Kidney (tissue), 13 donors: ENCODE measurements at regions not wholly inside any gene's neighbourhood (a gene's known extent, or its start where the extent isn't known, plus 50 kb on each side); places are given as distances from the start of the nearest gene placed in this dataset.

ENCODE experiments used
- DNase-seq, 5 donors: peaks; one replicate each; pipeline ENCODE4 v3.0.0-alpha.2; 2013 to 2020
- FAIRE-seq: peaks from 2 replicates; lab custom pipeline; 2012; peaks lifted over from hg19 to GRCh38; lab: Jason Lieb, UNC
- H3K27ac ChIP-seq, 2 donors: one replicate each; pipeline ENCODE4 v1.7.0; 2013; ENCODE audit warnings: low read depth in 2 of 2, low read length in 2 of 2, inconsistent platforms in 1 of 2
- H3K27me3 ChIP-seq: one replicate; pipeline ENCODE4 v1.7.1; 2013; ENCODE audit warnings: low read length, inconsistent platforms; ENCODE audit not compliant: control insufficient read depth, insufficient read depth
- H3K36me3 ChIP-seq, 3 donors: one replicate each; pipeline versions ENCODE4 v1.7.0 to v1.7.1; 2013; ENCODE audit warnings: low read length in 3 of 3, control low read depth in 1 of 3, inconsistent platforms in 1 of 3; ENCODE audit not compliant: insufficient read depth in 3 of 3, control insufficient read depth in 2 of 3
- H3K4me1 ChIP-seq, 3 donors: one replicate each; pipeline versions ENCODE4 v1.7.0 to v1.7.1; 2013; ENCODE audit warnings: low read length in 3 of 3, inconsistent platforms in 1 of 3, low read depth in 1 of 3; ENCODE audit not compliant: control insufficient read depth in 2 of 3, insufficient read depth in 2 of 3
- H3K4me3 ChIP-seq, 3 donors: one replicate each; pipeline versions ENCODE4 v1.7.0 to v1.8.1; 2013; ENCODE audit warnings: low read length in 3 of 3, control low read depth in 1 of 3, inconsistent platforms in 1 of 3
- H3K9ac ChIP-seq, 3 donors: one replicate each; pipeline versions ENCODE4 v1.7.0 to v1.7.1; 2013; ENCODE audit warnings: low read length in 3 of 3, control low read depth in 1 of 3, inconsistent platforms in 1 of 3
- H3K9me3 ChIP-seq, 3 donors: one replicate each; pipeline versions ENCODE4 v1.7.0 to v1.7.1; 2013; ENCODE audit warnings: low read length in 3 of 3, control low read depth in 1 of 3, inconsistent platforms in 1 of 3; ENCODE audit not compliant: control insufficient read depth in 2 of 3, insufficient read depth in 1 of 3
- intact Hi-C: fragments of 100-400 bp; cut with DNase I; formaldehyde crosslinking; loops from one replicate; pipeline ENCODE4 v1.11.1; 2022
- TF ChIP-seq, protein P1 (sequence below): IDR thresholded peaks from 3 replicates; pipeline ENCODE4 v1.5.1; 2012; ENCODE audit warnings: mild to moderate bottlenecking, moderate library complexity, borderline replicate concordance; ENCODE audit not compliant: insufficient read depth; ENCODE audit errors: extremely low read depth
- donor health status: control.
- donor health status: control.
- donor health status: control.
- donor health status: control.
- donor health status: control.
- donor health status: DM: yes; HTN: yes; CAD: no.
- donor health status: Normal renal cell carcinoma (clear cell type).

DNA sequence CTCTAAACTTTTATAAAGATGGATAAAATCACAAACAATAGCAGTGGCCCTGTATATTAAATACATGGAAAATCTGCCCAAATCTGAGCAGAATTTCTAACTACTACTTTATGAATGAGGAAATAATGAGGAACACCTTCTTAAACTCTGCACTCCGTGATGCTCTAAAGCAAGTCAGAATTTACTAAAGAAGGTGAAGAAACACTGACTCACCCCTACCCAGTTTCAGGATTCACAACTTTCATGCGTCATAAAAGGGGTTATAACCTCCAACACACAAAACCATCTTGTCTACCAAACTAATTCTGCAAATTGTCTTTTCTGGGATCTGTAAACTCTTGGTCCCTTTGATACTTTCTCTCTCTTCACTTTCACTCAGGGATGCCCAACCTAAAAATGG, 561.1 kb upstream of the ACO1 start:
- no peak overlapping the region for H3K9ac ChIP-seq
- no peaks in the 10 kb centered on the region for H3K9me3 ChIP-seq
- H3K36me3 ChIP-seq, result no peaks in the 10 kb centered on the region
- H3K27me3 ChIP-seq, result no peaks in the 10 kb centered on the region
- DNase-seq (no peak), FAIRE-seq (no peak)
- TF ChIP-seq, protein P1, sequence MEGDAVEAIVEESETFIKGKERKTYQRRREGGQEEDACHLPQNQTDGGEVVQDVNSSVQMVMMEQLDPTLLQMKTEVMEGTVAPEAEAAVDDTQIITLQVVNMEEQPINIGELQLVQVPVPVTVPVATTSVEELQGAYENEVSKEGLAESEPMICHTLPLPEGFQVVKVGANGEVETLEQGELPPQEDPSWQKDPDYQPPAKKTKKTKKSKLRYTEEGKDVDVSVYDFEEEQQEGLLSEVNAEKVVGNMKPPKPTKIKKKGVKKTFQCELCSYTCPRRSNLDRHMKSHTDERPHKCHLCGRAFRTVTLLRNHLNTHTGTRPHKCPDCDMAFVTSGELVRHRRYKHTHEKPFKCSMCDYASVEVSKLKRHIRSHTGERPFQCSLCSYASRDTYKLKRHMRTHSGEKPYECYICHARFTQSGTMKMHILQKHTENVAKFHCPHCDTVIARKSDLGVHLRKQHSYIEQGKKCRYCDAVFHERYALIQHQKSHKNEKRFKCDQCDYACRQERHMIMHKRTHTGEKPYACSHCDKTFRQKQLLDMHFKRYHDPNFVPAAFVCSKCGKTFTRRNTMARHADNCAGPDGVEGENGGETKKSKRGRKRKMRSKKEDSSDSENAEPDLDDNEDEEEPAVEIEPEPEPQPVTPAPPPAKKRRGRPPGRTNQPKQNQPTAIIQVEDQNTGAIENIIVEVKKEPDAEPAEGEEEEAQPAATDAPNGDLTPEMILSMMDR, result no peak
- no peak overlapping the region for H3K27ac ChIP-seq
- intact Hi-C loops, result no loop called here
- no peaks in the 10 kb centered on the region for H3K4me1 ChIP-seq
- no peak overlapping the region for H3K4me3 ChIP-seq

DNA sequence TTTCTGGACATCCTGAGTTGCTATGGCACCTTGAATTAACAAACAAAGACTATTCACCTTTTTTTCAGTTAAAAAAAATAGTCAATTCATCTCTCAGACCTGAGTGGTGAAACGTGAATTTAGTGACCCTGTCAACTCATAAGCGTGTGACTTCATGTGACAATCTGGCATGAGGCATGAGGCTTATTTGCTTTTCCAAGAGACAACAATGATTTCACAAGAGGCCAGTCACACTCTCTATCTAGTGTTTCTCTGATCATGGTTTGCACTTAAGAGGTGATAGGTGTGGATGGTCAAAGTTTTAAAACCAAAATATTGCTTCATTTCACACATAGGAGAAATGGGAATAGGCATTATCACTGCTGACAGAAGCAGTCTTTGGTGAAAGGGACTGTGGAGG, 559.6 kb upstream of the ACO1 start:
- intact Hi-C loops, result no loop called here
- TF ChIP-seq, protein P1, result no peak
- H3K4me3 ChIP-seq, result no peak overlapping the region
- H3K9me3 ChIP-seq, result no peaks in the 10 kb centered on the region
- FAIRE-seq (no peak), DNase-seq (no peak)
- H3K9ac ChIP-seq, result no peak overlapping the region
- no peaks in the 10 kb centered on the region for H3K36me3 ChIP-seq
- no peaks in the 10 kb centered on the region for H3K4me1 ChIP-seq
- H3K27me3 ChIP-seq, result no peaks in the 10 kb centered on the region
- H3K27ac ChIP-seq, result no peak overlapping the region

DNA sequence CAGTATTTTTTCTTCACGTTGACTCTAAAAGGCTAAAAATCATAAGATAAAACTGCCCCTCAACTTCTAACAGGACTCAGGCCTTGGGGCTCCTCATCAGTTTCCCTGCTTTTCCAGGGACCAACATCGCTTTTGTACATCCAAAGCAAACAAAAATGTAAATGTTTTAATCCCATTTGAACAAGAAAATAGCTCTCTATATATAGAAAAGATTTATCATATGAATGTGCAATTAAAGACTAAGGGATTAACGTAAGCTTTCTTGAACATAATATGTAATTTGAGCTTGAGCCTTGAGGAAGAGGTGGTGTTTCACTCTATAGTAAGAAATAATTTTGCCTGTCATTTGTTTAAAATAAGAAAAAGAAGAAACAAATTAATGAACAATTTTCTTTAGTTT, 547.2 kb upstream of the ACO1 start:
- no peaks in the 10 kb centered on the region for H3K9me3 ChIP-seq
- TF ChIP-seq, protein P1, result no peak
- no peaks in the 10 kb centered on the region for H3K36me3 ChIP-seq
- no peak overlapping the region for H3K4me3 ChIP-seq
- DNase-seq (no peak), FAIRE-seq (no peak)
- intact Hi-C loops, result no loop called here
- no peaks in the 10 kb centered on the region for H3K27me3 ChIP-seq
- H3K4me1 ChIP-seq, result no peaks in the 10 kb centered on the region
- no peak overlapping the region for H3K9ac ChIP-seq
- no peak overlapping the region for H3K27ac ChIP-seq

DNA sequence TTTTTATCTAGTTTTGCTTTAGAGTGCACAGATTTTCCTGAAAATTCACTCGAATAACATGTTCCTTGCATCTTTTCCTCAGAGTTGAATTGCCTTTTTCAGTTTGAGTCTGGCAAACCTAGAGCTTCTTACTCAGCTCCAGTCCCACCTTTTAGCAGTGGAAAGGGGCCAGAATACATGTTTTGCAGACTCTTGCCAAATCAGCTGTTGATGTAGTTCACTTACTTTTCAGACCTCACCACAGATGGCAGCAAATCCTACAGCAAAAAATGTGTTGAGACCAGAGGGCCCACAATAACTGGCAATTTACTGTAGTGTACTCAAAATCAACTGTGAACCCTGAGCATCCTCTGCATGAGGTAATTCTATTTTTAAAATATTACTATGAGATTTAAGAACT, 545.2 kb upstream of the ACO1 start:
- Histone ChIP-seq H3K27ac (no peak overlapping the region), H3K9ac (no peak overlapping the region), H3K27me3 (no peaks in the 10 kb centered on the region), H3K36me3 (no peaks in the 10 kb centered on the region), H3K4me3 (no peak overlapping the region), H3K4me1 (no peaks in the 10 kb centered on the region), H3K9me3 (no peaks in the 10 kb centered on the region)
- DNase-seq (peak in 2 of 5 donors; percentile 5 to 40), FAIRE-seq (no peak)
- TF ChIP-seq, protein P1, result no peak
- intact Hi-C loops, result no loop called here
